Ishikawa (cell line): ENCODE measurements at regions not wholly inside any gene's neighbourhood (a gene's known extent, or its start where the extent isn't known, plus 50 kb on each side); places are given as distances from the start of the nearest gene placed in this dataset.

Experiments
- CEBPB ChIP-seq: IDR thresholded peaks from 2 replicates; pipeline ENCODE4 v1.6.1; 2012
- CREB1 ChIP-seq: IDR thresholded peaks from 2 replicates; pipeline ENCODE4 v1.6.1; 2012; ENCODE audit warnings: low read depth
- EGR1 ChIP-seq: IDR thresholded peaks from 2 replicates; pipeline ENCODE4 v1.6.1; 2012
- EP300 ChIP-seq: IDR thresholded peaks from 2 replicates; pipeline ENCODE4 v1.6.1; 2012; ENCODE audit warnings: borderline replicate concordance
- FOXM1 ChIP-seq: IDR thresholded peaks from 2 replicates; pipeline ENCODE4 v1.6.1; 2012; ENCODE audit warnings: low read depth, borderline replicate concordance
- MAX ChIP-seq: IDR thresholded peaks from 2 replicates; pipeline ENCODE4 v1.6.1; 2012
- NFIC ChIP-seq: IDR thresholded peaks from 2 replicates; pipeline ENCODE4 v1.6.1; 2012
- RAD21 ChIP-seq: IDR thresholded peaks from 2 replicates; pipeline ENCODE4 v1.6.1; 2012; ENCODE audit warnings: low read depth
- REST ChIP-seq: IDR thresholded peaks from 2 replicates; pipeline ENCODE4 v1.6.1; 2012; ENCODE audit warnings: low read depth, mild to moderate bottlenecking
- TAF1 ChIP-seq: IDR thresholded peaks from 2 replicates; pipeline ENCODE4 v1.6.1; 2012; ENCODE audit warnings: low read depth, mild to moderate bottlenecking
- TCF12 ChIP-seq: IDR thresholded peaks from 2 replicates; pipeline ENCODE4 v1.6.1; 2012; ENCODE audit warnings: low read depth
- TEAD4 ChIP-seq: IDR thresholded peaks from 2 replicates; pipeline ENCODE4 v1.6.1; 2012
- USF1 ChIP-seq: IDR thresholded peaks from 2 replicates; pipeline ENCODE4 v1.6.1; 2012
- YY1 ChIP-seq: IDR thresholded peaks from 2 replicates; pipeline ENCODE4 v1.6.1; 2012; ENCODE audit warnings: low read depth
- ZBTB7A ChIP-seq: IDR thresholded peaks from 2 replicates; pipeline ENCODE4 v1.6.1; 2012; ENCODE audit warnings: low read depth

- TF ChIP-seq RAD21: no peak
- no peak for TF ChIP-seq TCF12
- TF ChIP-seq EP300: no peak
- no peak for TF ChIP-seq NFIC
- TF ChIP-seq TEAD4: no peak
- no peak for TF ChIP-seq MAX
- no peak for TF ChIP-seq USF1
- no peak for TF ChIP-seq ZBTB7A
- TF ChIP-seq CEBPB: no peak
- TF ChIP-seq TAF1: no peak
- no peak for TF ChIP-seq REST
- TF ChIP-seq CREB1: no peak
- no peak for TF ChIP-seq EGR1
- no peak for TF ChIP-seq FOXM1
- TF ChIP-seq YY1: no peak
Measured at GRCh38 chr13:70324519-70324918, 216.3 kb upstream of the KLHL1 start.

- no peak for TF ChIP-seq TEAD4
- TF ChIP-seq YY1: no peak
Measured at GRCh38 chr13:70311191-70311590, 202.9 kb upstream of the KLHL1 start.

- TF ChIP-seq ZBTB7A: no peak
- TF ChIP-seq RAD21: peak; percentile 81
Measured at GRCh38 chr13:70310396-70311119, 202.3 kb upstream of the KLHL1 start.

- TF ChIP-seq EGR1: no peak
- no peak for TF ChIP-seq USF1
- no peak for TF ChIP-seq EP300
- TF ChIP-seq YY1: no peak
- TF ChIP-seq TAF1: no peak
- TF ChIP-seq CEBPB: no peak
- TF ChIP-seq CREB1: no peak
- TF ChIP-seq TCF12: no peak
- TF ChIP-seq RAD21: no peak
- TF ChIP-seq MAX: no peak
- TF ChIP-seq FOXM1: no peak
Measured at GRCh38 chr13:70297189-70297616, 189.0 kb upstream of the KLHL1 start.

- TF ChIP-seq MAX (no peak), USF1 (no peak), EP300 (no peak), CEBPB (no peak), ZBTB7A (no peak), REST (no peak), NFIC (no peak), TAF1 (no peak)
Measured at GRCh38 chr13:70284371-70284770, 176.1 kb upstream of the KLHL1 start.

GRCh38 chr13:70275841-70276240 is 167.6 kb upstream of the KLHL1 start:
- no peak for TF ChIP-seq EP300
- TF ChIP-seq ZBTB7A: no peak
- TF ChIP-seq TCF12: no peak
- TF ChIP-seq CEBPB: no peak
- TF ChIP-seq TAF1: no peak
- no peak for TF ChIP-seq NFIC
